22Rv1 (cell line): ENCODE measurements at regions not wholly inside any gene's neighbourhood (a gene's known extent, or its start where the extent isn't known, plus 50 kb on each side); places are given as distances from the start of the nearest gene placed in this dataset.

ENCODE experiments used
- H3K27ac ChIP-seq: fragments of 450-650 bp; 2 replicates; pipeline ENCODE4 v1.5.1; 2017
- CTCF ChIP-seq: fragments of 450-650 bp; IDR thresholded peaks from 2 replicates; pipeline ENCODE4 v1.5.1; 2017; ENCODE audit warnings: mild to moderate bottlenecking
- ZFX ChIP-seq: fragments of 450-650 bp; IDR thresholded peaks from 2 replicates; pipeline ENCODE4 v1.6.1; 2017; ENCODE audit warnings: antibody characterized with exemption, borderline replicate concordance

DNA sequence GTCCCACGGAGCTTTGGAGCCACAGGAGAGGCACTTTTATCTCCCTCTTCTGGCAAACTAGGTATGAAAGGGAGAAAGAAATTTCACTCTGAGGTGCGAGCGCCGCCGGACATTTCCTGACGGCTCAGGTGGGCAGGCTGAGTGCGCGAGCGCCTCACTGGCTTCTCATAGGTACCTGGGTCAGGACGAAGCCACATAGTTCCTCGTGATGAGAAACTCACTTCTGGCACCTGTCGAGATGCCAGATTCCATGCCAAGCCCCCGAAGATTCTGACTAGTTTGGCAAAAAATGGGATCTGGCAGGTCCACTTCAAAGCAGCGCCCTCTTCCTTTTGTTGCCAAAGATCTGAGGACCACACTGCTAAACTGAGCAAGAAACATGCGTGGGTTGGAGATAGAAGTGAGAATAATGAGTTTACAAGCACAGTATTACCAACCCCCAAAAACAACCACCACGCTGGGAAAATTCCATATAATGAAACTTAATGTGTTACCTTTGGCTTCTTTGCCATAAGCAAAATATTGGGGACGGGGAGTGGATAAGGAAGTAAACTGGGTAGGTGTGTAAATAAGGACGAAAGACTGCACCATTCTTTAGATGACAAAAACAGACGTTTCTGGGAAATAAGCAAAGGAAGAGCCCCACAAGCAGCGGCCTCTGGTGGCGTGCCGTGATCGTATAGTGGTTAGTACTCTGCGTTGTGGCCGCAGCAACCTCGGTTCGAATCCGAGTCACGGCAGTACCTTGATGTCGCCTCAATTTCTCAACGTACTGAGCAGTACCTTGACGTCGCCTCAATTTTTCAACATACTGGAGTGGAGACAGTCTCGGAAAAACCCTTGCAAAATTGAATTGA lies 89.8 kb upstream of the PRSS16 start:
- TF ChIP-seq CTCF (peak; percentile 78), ZFX (no peak)
- peak overlapping the region; percentile 68 for H3K27ac ChIP-seq

- H3K27ac ChIP-seq: peak overlapping the region; percentile 68; the same call in 1 of the 2 replicates
- no peak for TF ChIP-seq ZFX
- no peak for TF ChIP-seq CTCF
Measured at GRCh38 chr6:27158316-27158643, 89.2 kb upstream of the PRSS16 start.

- no peak overlapping the region for H3K27ac ChIP-seq
- TF ChIP-seq ZFX (no peak), CTCF (no peak)
Measured at GRCh38 chr6:27159725-27160124, 87.8 kb upstream of the PRSS16 start.

GRCh38 chr6:27161115-27161514 lies 86.4 kb upstream of the PRSS16 start:
- TF ChIP-seq ZFX (no peak), CTCF (no peak)
- H3K27ac ChIP-seq: no peak overlapping the region

- H3K27ac ChIP-seq: no peak overlapping the region
- TF ChIP-seq CTCF: no peak
Measured at GRCh38 chr6:27161603-27161945, 85.9 kb upstream of the PRSS16 start.

DNA sequence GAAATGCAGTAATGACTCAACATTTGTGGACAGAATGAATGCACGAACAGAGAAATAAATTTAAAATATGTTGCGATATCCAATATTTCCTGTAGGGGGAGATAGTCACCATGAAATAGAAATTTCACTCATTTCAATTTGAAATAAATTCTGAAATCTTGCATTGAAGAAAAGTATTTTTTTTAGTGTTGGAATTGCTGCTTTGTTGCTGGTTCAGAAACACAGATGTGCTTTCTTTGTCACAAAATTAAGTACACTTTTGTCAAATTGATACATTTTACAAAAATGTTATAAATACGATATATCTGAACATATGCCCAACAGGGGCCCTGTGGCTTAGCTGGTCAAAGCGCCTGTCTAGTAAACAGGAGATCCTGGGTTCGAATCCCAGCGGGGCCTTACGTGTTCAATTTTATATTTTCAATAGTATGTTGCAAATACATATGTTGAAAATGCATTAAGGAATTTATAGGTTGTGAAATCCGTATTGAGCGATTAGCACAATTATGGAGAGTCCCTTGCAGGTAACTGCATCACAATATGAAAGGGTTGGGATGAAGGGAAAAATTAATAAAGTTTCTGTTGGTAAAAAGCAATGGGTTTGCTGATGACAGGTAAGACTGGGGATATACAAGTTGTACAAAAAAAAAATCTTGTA lies 85.4 kb upstream of the PRSS16 start:
- TF ChIP-seq ZFX (no peak), CTCF (peak; percentile 83)
- no peak overlapping the region for H3K27ac ChIP-seq

- no peak overlapping the region for H3K27ac ChIP-seq
- TF ChIP-seq ZFX: no peak
- TF ChIP-seq CTCF: no peak
Measured at GRCh38 chr6:27163834-27164233, 83.7 kb upstream of the PRSS16 start.
